HUES64 (cell line): ENCODE measurements at regions not wholly inside any gene's neighbourhood (a gene's known extent, or its start where the extent isn't known, plus 50 kb on each side); places are given as distances from the start of the nearest gene placed in this dataset.

Experiments
- H3K27ac ChIP-seq: 2 replicates; pipeline ENCODE4 v1.7.0; 2013; ENCODE audit warnings: low read depth, low read length, inconsistent platforms
- H3K27me3 ChIP-seq: 2 replicates; pipeline ENCODE4 v1.6.1; 2013; ENCODE audit warnings: mild to moderate bottlenecking, low read length; ENCODE audit not compliant: insufficient read depth
- H3K36me3 ChIP-seq: 2 replicates; pipeline ENCODE4 v1.6.1; 2013; ENCODE audit warnings: mild to moderate bottlenecking, low read length; ENCODE audit not compliant: insufficient read depth
- H3K4me1 ChIP-seq: 2 replicates; pipeline ENCODE4 v1.6.1; 2013; ENCODE audit warnings: mild to moderate bottlenecking, low read length, moderate library complexity; ENCODE audit not compliant: insufficient read depth
- H3K4me3 ChIP-seq: 2 replicates; pipeline ENCODE4 v1.5.1; 2013; ENCODE audit warnings: mild to moderate bottlenecking, low read length, moderate library complexity
- H3K9ac ChIP-seq: 2 replicates; pipeline ENCODE4 v1.6.1; 2013; ENCODE audit warnings: mild to moderate bottlenecking, low read depth, low read length
- H3K9me3 ChIP-seq: 2 replicates; pipeline ENCODE4 v1.6.1; 2013; ENCODE audit warnings: low read depth, low read length; ENCODE audit not compliant: insufficient read depth
- WGBS: fragments of 150-250, 120-280 bp; methylation state at CpG from one replicate; pipeline ENCODE4 v1.1.7; 2013; ENCODE audit warnings: missing lambda C conversion rate; 5-methylcytosine and 5-hydroxymethylcytosine counted together

GRCh38 chr3:103002425-103003176 lies 567.8 kb downstream of the ZPLD1 start:
- Histone ChIP-seq H3K9ac (no peak overlapping the region), H3K36me3 (no peaks in the 10 kb centered on the region), H3K9me3 (peaks cover 1% of the 10 kb centered on the region; the same call in 1 of the 2 replicates), H3K27ac (no peak overlapping the region), H3K4me1 (no peaks in the 10 kb centered on the region), H3K27me3 (no peaks in the 10 kb centered on the region), H3K4me3 (no peak overlapping the region)
- WGBS, result 85% methylated on average over 4 of the region's 6 CpGs

GRCh38 chr3:103006526-103007183 lies 571.8 kb downstream of the ZPLD1 start:
- H3K36me3 ChIP-seq, result no peaks in the 10 kb centered on the region
- peaks cover 4% of the 10 kb centered on the region; the same call in 1 of the 2 replicates for H3K9me3 ChIP-seq
- no peak overlapping the region for H3K9ac ChIP-seq
- H3K27me3 ChIP-seq, result no peaks in the 10 kb centered on the region
- H3K27ac ChIP-seq, result no peak overlapping the region
- H3K4me3 ChIP-seq, result no peak overlapping the region
- WGBS, result 93% methylated on average over 3 of the region's 4 CpGs
- peaks cover 9% of the 10 kb centered on the region; the same call in 1 of the 2 replicates for H3K4me1 ChIP-seq

- Histone ChIP-seq H3K9ac (no peak overlapping the region), H3K27ac (no peak overlapping the region; the same call in 1 of the 2 replicates), H3K9me3 (peaks cover 4% of the 10 kb centered on the region; the same call in 1 of the 2 replicates), H3K27me3 (no peaks in the 10 kb centered on the region), H3K36me3 (no peaks in the 10 kb centered on the region), H3K4me1 (peaks cover 9% of the 10 kb centered on the region; the same call in 1 of the 2 replicates), H3K4me3 (no peak overlapping the region)
Observed at GRCh38 chr3:103009609-103010008, 574.8 kb downstream of the ZPLD1 start.

GRCh38 chr3:103025880-103026279 lies 591.1 kb downstream of the ZPLD1 start:
- Histone ChIP-seq H3K36me3 (no peaks in the 10 kb centered on the region), H3K9me3 (no peaks in the 10 kb centered on the region), H3K4me3 (no peak overlapping the region), H3K27ac (no peak overlapping the region), H3K27me3 (no peaks in the 10 kb centered on the region), H3K9ac (no peak overlapping the region), H3K4me1 (peaks cover 6% of the 10 kb centered on the region; the same call in 1 of the 2 replicates)

- WGBS, result 100% methylated on average over 1 of the region's 2 CpGs
Observed at GRCh38 chr3:103033841-103034240, 599.0 kb downstream of the ZPLD1 start.

GRCh38 chr3:103047640-103048039 lies 612.8 kb downstream of the ZPLD1 start:
- H3K4me3 ChIP-seq, result no peak overlapping the region
- H3K27me3 ChIP-seq, result no peaks in the 10 kb centered on the region
- H3K36me3 ChIP-seq, result no peaks in the 10 kb centered on the region
- WGBS, result 100% methylated on average over 1 of the region's 2 CpGs
- H3K27ac ChIP-seq, result no peak overlapping the region
- H3K9ac ChIP-seq, result no peak overlapping the region
- no peaks in the 10 kb centered on the region for H3K9me3 ChIP-seq
- no peaks in the 10 kb centered on the region for H3K4me1 ChIP-seq

More at GRCh38 chr3:103033841-103034240, 599.0 kb downstream of the ZPLD1 start:
- Histone ChIP-seq H3K27ac (no peak overlapping the region), H3K9me3 (no peaks in the 10 kb centered on the region), H3K27me3 (no peaks in the 10 kb centered on the region), H3K4me3 (no peak overlapping the region), H3K36me3 (no peaks in the 10 kb centered on the region), H3K9ac (no peak overlapping the region), H3K4me1 (no peaks in the 10 kb centered on the region)

GRCh38 chr3:103048068-103048722 lies 613.4 kb downstream of the ZPLD1 start:
- no peaks in the 10 kb centered on the region for H3K36me3 ChIP-seq
- no peak overlapping the region for H3K9ac ChIP-seq
- WGBS, result 70% methylated on average over 3 of the region's 5 CpGs

GRCh38 chr3:103052236-103052830 lies 617.5 kb downstream of the ZPLD1 start:
- Histone ChIP-seq H3K4me1 (peaks cover 3% of the 10 kb centered on the region; the same call in 1 of the 2 replicates), H3K27ac (no peak overlapping the region), H3K9ac (no peak overlapping the region), H3K36me3 (no peaks in the 10 kb centered on the region), H3K9me3 (no peaks in the 10 kb centered on the region), H3K27me3 (no peaks in the 10 kb centered on the region), H3K4me3 (no peak overlapping the region)
- WGBS, result 90% methylated on average over 1 of the region's 1 CpG

More at GRCh38 chr3:103048068-103048722, 613.4 kb downstream of the ZPLD1 start:
- H3K9me3 ChIP-seq, result no peaks in the 10 kb centered on the region
- H3K27ac ChIP-seq, result no peak overlapping the region
- no peaks in the 10 kb centered on the region for H3K4me1 ChIP-seq
- no peak overlapping the region for H3K4me3 ChIP-seq
- no peaks in the 10 kb centered on the region for H3K27me3 ChIP-seq

- Histone ChIP-seq H3K9me3 (no peaks in the 10 kb centered on the region), H3K4me1 (peaks cover 3% of the 10 kb centered on the region; the same call in 1 of the 2 replicates), H3K4me3 (no peak overlapping the region), H3K36me3 (no peaks in the 10 kb centered on the region), H3K27ac (no peak overlapping the region), H3K9ac (no peak overlapping the region), H3K27me3 (no peaks in the 10 kb centered on the region)
- whole genome bisulfite sequencing, result 89% methylated on average over 2 of the region's 2 CpGs
Observed at GRCh38 chr3:103055021-103055520, 620.3 kb downstream of the ZPLD1 start.

- 94% methylated on average over 3 of the region's 3 CpGs for WGBS
Observed at GRCh38 chr3:103056542-103056941, 621.7 kb downstream of the ZPLD1 start.

More at GRCh38 chr3:103056542-103056941, 621.7 kb downstream of the ZPLD1 start:
- H3K9me3 ChIP-seq, result no peaks in the 10 kb centered on the region
- no peaks in the 10 kb centered on the region for H3K36me3 ChIP-seq
- no peaks in the 10 kb centered on the region for H3K27me3 ChIP-seq
- H3K4me3 ChIP-seq, result no peak overlapping the region
- no peak overlapping the region for H3K27ac ChIP-seq
- H3K4me1 ChIP-seq, result peaks cover 3% of the 10 kb centered on the region; the same call in 1 of the 2 replicates
- no peak overlapping the region for H3K9ac ChIP-seq
